OCI-LY1 (cell line): ENCODE measurements at regions not wholly inside any gene's neighbourhood (a gene's known extent, or its start where the extent isn't known, plus 50 kb on each side); places are given as distances from the start of the nearest gene placed in this dataset.

Experiments used
- H2AFZ ChIP-seq: fragments of 200-600 bp; sonication (generic), shearing (Covaris generic); 2 replicates; pipeline ENCODE4 v1.6.0; 2014; ENCODE audit warnings: antibody characterized with exemption, mild to moderate bottlenecking, low read length
- H3F3A ChIP-seq: fragments of 200-600 bp; sonication (generic), shearing (Covaris generic); 2 replicates; pipeline ENCODE4 v1.6.0; 2014; ENCODE audit warnings: mild to moderate bottlenecking, antibody characterized with exemption, low read length, moderate library complexity; ENCODE audit not compliant: insufficient read depth
- H3K27ac ChIP-seq: fragments of 200-600 bp; sonication (generic); 2 replicates; pipeline ENCODE4 v1.5.1; 2014; ENCODE audit warnings: low read length, mixed run types, mild to moderate bottlenecking, low read depth; ENCODE audit not compliant: poor library complexity, severe bottlenecking
- H3K27me3 ChIP-seq: fragments of 200-600 bp; sonication (generic); 2 replicates; pipeline ENCODE4 v1.6.0; 2014; ENCODE audit warnings: antibody characterized with exemption, mild to moderate bottlenecking, low read length, moderate library complexity; ENCODE audit not compliant: insufficient read depth
- H3K36me3 ChIP-seq: fragments of 200-600 bp; sonication (generic); 2 replicates; pipeline ENCODE4 v1.6.1; 2014; ENCODE audit warnings: mild to moderate bottlenecking, antibody characterized with exemption, low read length, moderate library complexity, mixed read lengths; ENCODE audit not compliant: insufficient read depth
- H3K4me1 ChIP-seq: fragments of 200-600 bp; sonication (generic); 2 replicates; pipeline ENCODE4 v1.5.1; 2014; ENCODE audit warnings: mild to moderate bottlenecking, low read length, moderate library complexity; ENCODE audit not compliant: insufficient read depth, severe bottlenecking
- H3K4me2 ChIP-seq: fragments of 200-600 bp; sonication (generic), shearing (Covaris generic); 2 replicates; pipeline ENCODE4 v1.6.1; 2014; ENCODE audit warnings: low read length
- H3K4me3 ChIP-seq: fragments of 200-600 bp; sonication (generic); 2 replicates; pipeline ENCODE4 v1.5.1; 2014; ENCODE audit warnings: low read length, low read depth, mild to moderate bottlenecking, mixed read lengths; ENCODE audit not compliant: poor library complexity, severe bottlenecking
- H3K79me2 ChIP-seq: fragments of 200-600 bp; shearing (Covaris generic); 2 replicates; pipeline ENCODE4 v1.6.1; 2016; ENCODE audit warnings: mixed run types, low read length, mixed read lengths; ENCODE audit not compliant: insufficient read depth
- H3K9ac ChIP-seq: fragments of 200-600 bp; sonication (generic), shearing (Covaris generic); 2 replicates; pipeline ENCODE4 v1.6.1; 2014; ENCODE audit warnings: mild to moderate bottlenecking, low read length, mixed read lengths
- H3K9me2 ChIP-seq: fragments of 200-600 bp; sonication (generic), shearing (Covaris generic); 2 replicates; pipeline ENCODE4 v1.6.1; 2014; ENCODE audit warnings: low read depth, mild to moderate bottlenecking, low read length, mixed read lengths
- H3K9me3 ChIP-seq: fragments of 200-600 bp; shearing (Covaris generic); 2 replicates; pipeline ENCODE4 v1.6.1; 2014; ENCODE audit warnings: low read length, mixed read lengths
- H4K20me1 ChIP-seq: fragments of 200-600 bp; sonication (generic), shearing (Covaris generic); 2 replicates; pipeline ENCODE4 v1.6.0; 2016; ENCODE audit warnings: mild to moderate bottlenecking, low read length; ENCODE audit not compliant: insufficient read depth
- EZH2 ChIP-seq: fragments of 200-600 bp; sonication (generic), shearing (Covaris generic); IDR thresholded peaks from 2 replicates; pipeline ENCODE4 v1.8.0; 2017; ENCODE audit warnings: borderline replicate concordance, mixed run types, mild to moderate bottlenecking, antibody characterized with exemption, low read length, moderate library complexity, mixed read lengths
- TF ChIP-seq, protein P1 (sequence below): fragments of 200-600 bp; sonication (generic), shearing (Covaris generic); IDR thresholded peaks from 2 replicates; pipeline ENCODE4 v1.5.1; 2017; ENCODE audit warnings: mild to moderate bottlenecking, antibody characterized with exemption, low read length, moderate library complexity, mixed read lengths

DNA sequence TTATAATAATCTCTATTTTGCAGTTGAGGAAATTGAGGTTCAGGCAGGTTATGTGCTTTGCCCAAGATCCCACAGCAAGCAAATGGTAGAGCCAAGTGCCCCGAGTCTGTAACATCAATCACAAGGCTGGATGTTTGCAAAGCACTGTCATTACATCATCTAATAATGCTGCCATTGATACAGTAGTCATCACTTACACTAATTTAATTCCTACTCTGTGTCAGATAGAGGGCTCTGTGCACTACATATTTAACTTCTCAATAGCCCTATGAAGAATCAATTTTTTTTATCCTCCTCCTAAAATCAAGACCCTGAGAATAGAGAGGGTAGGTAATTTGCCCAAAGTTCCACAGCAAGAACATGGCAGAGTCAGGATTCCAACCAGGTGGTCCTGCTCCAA, 178.1 kb upstream of the VASH1 start:
- Histone ChIP-seq H3K79me2 (no peaks in the 10 kb centered on the region), H3K9me3 (no peaks in the 10 kb centered on the region), H4K20me1 (no peaks in the 10 kb centered on the region), H3K4me1 (no peaks in the 10 kb centered on the region), H3K9me2 (no peaks in the 10 kb centered on the region), H3K27ac (no peak overlapping the region), H3K4me2 (no peak overlapping the region), H3K9ac (no peak overlapping the region), H3K27me3 (no peaks in the 10 kb centered on the region), H2AFZ (no peak overlapping the region), H3K36me3 (no peaks in the 10 kb centered on the region), H3F3A (no peaks in the 10 kb centered on the region), H3K4me3 (no peak overlapping the region)
- TF ChIP-seq EZH2: no peak
- TF ChIP-seq, protein P1, sequence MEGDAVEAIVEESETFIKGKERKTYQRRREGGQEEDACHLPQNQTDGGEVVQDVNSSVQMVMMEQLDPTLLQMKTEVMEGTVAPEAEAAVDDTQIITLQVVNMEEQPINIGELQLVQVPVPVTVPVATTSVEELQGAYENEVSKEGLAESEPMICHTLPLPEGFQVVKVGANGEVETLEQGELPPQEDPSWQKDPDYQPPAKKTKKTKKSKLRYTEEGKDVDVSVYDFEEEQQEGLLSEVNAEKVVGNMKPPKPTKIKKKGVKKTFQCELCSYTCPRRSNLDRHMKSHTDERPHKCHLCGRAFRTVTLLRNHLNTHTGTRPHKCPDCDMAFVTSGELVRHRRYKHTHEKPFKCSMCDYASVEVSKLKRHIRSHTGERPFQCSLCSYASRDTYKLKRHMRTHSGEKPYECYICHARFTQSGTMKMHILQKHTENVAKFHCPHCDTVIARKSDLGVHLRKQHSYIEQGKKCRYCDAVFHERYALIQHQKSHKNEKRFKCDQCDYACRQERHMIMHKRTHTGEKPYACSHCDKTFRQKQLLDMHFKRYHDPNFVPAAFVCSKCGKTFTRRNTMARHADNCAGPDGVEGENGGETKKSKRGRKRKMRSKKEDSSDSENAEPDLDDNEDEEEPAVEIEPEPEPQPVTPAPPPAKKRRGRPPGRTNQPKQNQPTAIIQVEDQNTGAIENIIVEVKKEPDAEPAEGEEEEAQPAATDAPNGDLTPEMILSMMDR: no peak

DNA sequence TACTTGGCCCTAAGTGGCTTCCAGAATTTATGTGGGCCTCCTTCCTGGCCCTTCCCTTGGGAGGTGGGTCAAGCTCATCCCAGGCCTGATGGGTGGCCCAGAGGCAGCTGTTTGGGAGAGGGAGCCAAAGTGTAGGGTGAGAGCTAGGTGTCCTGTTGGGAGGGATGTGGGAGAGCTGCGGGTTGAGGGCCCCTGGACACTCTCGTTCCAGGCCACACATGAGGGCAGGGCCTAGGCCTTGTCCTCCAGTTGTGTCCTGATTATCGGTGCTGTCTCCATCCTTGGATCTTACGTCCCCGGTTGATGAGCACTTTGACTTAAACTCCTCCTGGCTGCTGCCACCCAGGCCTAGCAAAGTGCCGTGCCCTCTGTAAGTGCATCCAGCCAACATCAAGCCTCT, 177.5 kb upstream of the VASH1 start:
- Histone ChIP-seq H4K20me1 (no peaks in the 10 kb centered on the region), H3K79me2 (no peaks in the 10 kb centered on the region), H3K9me3 (no peaks in the 10 kb centered on the region), H3K4me1 (no peaks in the 10 kb centered on the region), H3K9me2 (no peaks in the 10 kb centered on the region), H3K9ac (no peak overlapping the region), H3K27me3 (no peaks in the 10 kb centered on the region), H3K4me2 (no peak overlapping the region), H3K27ac (no peak overlapping the region), H2AFZ (no peak overlapping the region), H3K36me3 (no peaks in the 10 kb centered on the region), H3K4me3 (no peak overlapping the region), H3F3A (no peaks in the 10 kb centered on the region)
- no peak for TF ChIP-seq EZH2
- TF ChIP-seq, protein P1: no peak

DNA sequence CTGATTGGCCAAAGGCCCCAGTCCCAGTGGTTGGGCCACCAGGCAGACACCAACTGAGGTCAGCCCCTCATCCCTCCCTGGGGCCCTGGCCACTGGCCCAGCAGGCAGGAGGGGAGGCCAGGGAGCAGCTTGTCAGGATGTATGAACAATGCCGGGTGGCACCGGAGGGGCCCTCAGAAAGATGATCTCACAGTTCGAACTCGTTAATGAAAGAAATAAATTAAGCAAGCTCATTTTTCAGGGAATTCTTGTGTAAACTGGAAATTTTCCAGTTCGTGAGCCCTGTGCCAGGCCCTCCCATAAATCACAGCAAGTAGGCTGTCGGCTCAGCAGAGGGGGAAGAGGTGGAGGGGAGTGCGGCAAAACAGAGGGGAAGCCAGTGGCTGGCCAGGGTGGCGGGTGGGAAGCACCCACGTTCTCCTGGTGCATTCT, 177.0 kb upstream of the VASH1 start:
- no peaks in the 10 kb centered on the region for H3K79me2 ChIP-seq
- H3K9me3 ChIP-seq: no peaks in the 10 kb centered on the region
- no peaks in the 10 kb centered on the region for H4K20me1 ChIP-seq
- TF ChIP-seq, protein P1: no peak
- no peak for TF ChIP-seq EZH2
- no peak overlapping the region for H3K4me3 ChIP-seq
- no peak overlapping the region for H3K27ac ChIP-seq
- H3K4me2 ChIP-seq: no peak overlapping the region
- no peaks in the 10 kb centered on the region for H3F3A ChIP-seq
- H3K36me3 ChIP-seq: no peaks in the 10 kb centered on the region
- no peaks in the 10 kb centered on the region for H3K4me1 ChIP-seq
- H3K9me2 ChIP-seq: no peaks in the 10 kb centered on the region
- no peak overlapping the region for H2AFZ ChIP-seq
- no peak overlapping the region for H3K9ac ChIP-seq
- H3K27me3 ChIP-seq: no peaks in the 10 kb centered on the region
